Endometrial microvascular endothelial cells (primary cell): ENCODE measurements at regions not wholly inside any gene's neighbourhood (a gene's known extent, or its start where the extent isn't known, plus 50 kb on each side); places are given as distances from the start of the nearest gene placed in this dataset.
"Not testable (repeated sequence)": the region's sequence is repeated elsewhere in the genome, so short reads cannot be mapped to it uniquely, and the experiment has no call there.

Experiments used
- in situ Hi-C: cut with HindIII; loops from 2 replicates; pipeline ENCODE4 v1.10.0; 2017; ENCODE audit warnings: low sequenced_read_pairs, low pct_unique_long_range_greater_than_20kb; ENCODE audit errors: inconsistent ontology term

DNA sequence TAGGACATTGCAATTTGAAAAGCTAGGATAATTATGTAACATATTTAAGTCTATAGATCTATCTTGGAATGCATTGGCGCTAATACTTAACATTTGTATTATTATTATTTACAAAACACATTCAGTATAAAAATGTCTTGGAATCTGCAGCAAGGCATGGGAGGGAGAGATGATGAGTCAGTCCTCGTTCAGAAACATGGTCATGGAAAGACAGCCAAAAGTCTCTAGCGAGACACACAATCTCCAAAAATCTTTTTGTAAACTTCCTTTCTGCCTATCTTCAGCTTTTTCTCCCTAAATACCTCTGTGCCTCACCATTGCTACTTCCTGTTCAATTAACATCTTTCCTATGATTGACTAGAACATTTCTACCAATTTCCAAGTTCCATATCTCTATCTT is 188.4 kb upstream of the CACNA2D1 start:
- in situ Hi-C loops = no loop called here

DNA sequence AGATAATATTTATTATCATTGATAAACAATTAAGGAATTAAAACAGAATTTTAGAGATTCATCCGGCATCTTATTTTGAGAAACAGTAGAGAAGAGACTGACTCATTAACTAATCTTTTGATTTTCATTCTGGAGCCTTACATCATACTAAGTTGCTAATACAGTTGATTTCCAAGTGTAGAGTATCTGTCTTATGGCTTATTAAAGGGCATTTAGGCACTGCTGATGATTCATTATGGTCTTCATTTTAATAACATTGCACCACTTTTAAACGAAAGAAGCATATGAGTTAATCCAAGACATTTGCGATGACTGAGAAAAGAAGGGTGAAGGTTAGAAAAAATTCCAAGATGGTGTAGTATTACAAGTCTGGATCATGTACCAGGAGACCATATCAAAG is 186.0 kb upstream of the CACNA2D1 start:
- in situ Hi-C loops = no loop called here

- in situ Hi-C loops = no loop called here
Observed at GRCh38 chr7:82625377-82625776, 181.8 kb upstream of the CACNA2D1 start.

- in situ Hi-C loops = loop anchor here (25.0 kb wide), 2 partner anchors 388 to 1113 kb away; no protein-coding TSS in a partner anchor
Observed at GRCh38 chr7:82624965-82625364, 181.4 kb upstream of the CACNA2D1 start.

GRCh38 chr7:82624337-82624736 is 180.8 kb upstream of the CACNA2D1 start:
- in situ Hi-C loops = loop anchor here (25.0 kb wide), 2 partner anchors 387 to 1112 kb away; no protein-coding TSS in a partner anchor

DNA sequence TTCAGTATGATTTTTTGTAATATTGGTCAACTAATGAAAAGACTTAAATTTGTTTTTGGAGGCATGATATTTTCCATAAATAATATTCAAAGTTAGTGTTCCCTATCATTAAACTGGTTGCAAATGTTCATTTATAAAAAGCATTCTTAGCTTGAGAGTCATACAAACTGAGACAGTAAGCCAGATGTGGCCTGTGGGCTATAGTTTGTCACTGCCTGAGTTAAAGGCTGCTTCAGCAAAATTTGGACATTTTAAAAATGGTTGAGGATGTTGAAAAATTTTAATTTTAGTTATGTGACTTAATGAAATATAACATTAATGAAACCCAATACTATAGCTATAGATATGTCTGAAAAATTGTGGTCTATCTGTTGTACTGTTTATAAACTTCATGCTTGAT is 180.2 kb upstream of the CACNA2D1 start:
- in situ Hi-C loops = loop anchor here (25.0 kb wide), 2 partner anchors 387 to 1112 kb away; no protein-coding TSS in a partner anchor

DNA sequence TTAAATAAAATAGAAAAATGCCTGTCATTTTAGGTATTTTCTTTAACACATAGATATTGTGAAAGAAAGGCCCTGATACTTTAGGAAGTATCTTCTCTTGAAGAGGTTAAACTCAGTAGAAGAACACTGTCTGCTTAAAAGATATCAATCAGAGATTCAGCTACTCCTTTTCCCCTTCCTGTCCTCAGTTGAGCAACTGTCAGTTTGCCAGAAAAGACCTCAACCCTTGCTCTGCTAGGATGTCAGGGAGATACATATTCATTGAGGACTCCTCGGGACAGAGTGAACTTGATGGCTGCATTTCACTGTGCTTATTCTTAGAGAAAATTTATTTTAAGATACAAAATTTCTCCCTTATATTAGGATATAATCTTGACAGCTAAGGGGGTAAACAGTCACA is 173.6 kb upstream of the CACNA2D1 start:
- in situ Hi-C loops = loop anchor here (25.0 kb wide), 2 partner anchors 380 to 1105 kb away; no protein-coding TSS in a partner anchor

GRCh38 chr7:82616059-82616728 is 172.6 kb upstream of the CACNA2D1 start:
- in situ Hi-C loops = loop anchor here (25.0 kb wide), 2 partner anchors 379 to 1104 kb away; no protein-coding TSS in a partner anchor

GRCh38 chr7:82615527-82615926 is 171.9 kb upstream of the CACNA2D1 start:
- in situ Hi-C loops = loop anchor here (25.0 kb wide), 2 partner anchors 378 to 1103 kb away; no protein-coding TSS in a partner anchor

DNA sequence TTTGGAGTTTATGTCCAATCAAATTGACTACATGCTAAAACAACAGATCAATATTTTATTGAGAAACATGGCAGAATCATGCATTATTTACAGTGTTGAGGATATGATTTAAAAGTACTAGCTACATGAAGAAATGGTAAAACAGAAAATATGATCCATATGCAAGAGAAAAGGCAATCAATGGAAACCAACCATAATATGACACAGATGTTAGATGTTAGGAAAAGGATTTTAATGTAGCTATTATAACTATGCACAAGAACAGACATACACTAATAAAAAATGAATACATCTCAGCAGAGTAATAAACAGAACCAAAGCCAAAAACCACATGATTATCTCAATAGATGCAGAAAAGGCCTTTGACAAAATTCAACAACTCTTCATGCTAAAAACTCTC is 166.2 kb upstream of the CACNA2D1 start:
- in situ Hi-C loops = loop anchor here (25.0 kb wide), 2 partner anchors 372 to 1097 kb away; no protein-coding TSS in a partner anchor

- in situ Hi-C loops = loop anchor here (25.0 kb wide), 2 partner anchors 368 to 1093 kb away; no protein-coding TSS in a partner anchor
Observed at GRCh38 chr7:82605247-82605864, 161.8 kb upstream of the CACNA2D1 start.

DNA sequence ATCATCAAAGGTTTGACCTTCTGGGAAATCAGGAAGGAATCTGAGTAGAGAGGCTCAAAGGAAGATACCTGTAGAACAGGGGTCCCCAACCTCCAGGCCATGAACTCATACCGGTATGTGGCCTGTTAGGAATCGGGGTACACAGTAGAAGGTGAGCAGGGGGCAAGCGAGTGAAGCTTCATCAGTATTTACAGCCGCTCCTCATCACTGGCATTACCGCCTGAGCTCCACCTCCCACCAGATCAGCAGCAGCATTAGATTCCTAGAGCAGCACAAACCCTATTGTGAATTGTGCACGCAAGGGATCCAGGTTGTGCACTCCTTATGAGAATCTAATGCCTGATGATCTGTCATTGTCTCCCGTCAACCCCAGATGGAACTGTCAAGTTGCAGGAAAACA is 158.5 kb upstream of the CACNA2D1 start:
- in situ Hi-C loops = loop anchor here (25.0 kb wide), 2 partner anchors 365 to 1090 kb away; no protein-coding TSS in a partner anchor

GRCh38 chr7:82600531-82600930 is 157.0 kb upstream of the CACNA2D1 start:
- in situ Hi-C loops = loop anchor here (25.0 kb wide), 2 partner anchors 363 to 1088 kb away; no protein-coding TSS in a partner anchor

DNA sequence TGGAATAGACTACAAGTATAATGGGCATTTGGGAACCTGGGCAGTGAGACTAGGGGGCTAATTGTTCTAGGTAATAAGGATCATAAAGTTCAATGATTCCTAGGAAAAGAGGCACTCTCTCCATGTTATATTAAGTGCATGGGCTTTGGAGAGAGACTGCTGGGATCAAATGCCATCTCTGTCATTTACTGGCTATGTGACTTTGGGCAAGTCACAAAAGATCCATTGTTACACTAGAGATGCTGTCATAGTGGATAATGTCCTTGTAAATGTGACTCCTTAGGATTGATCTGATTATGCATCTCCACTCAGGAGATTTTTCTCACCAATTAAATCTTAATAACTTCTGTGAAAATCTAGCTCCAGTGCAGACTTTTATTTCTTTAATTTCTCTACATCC is 156.3 kb upstream of the CACNA2D1 start:
- in situ Hi-C loops = loop anchor here (25.0 kb wide), 2 partner anchors 363 to 1088 kb away; no protein-coding TSS in a partner anchor

DNA sequence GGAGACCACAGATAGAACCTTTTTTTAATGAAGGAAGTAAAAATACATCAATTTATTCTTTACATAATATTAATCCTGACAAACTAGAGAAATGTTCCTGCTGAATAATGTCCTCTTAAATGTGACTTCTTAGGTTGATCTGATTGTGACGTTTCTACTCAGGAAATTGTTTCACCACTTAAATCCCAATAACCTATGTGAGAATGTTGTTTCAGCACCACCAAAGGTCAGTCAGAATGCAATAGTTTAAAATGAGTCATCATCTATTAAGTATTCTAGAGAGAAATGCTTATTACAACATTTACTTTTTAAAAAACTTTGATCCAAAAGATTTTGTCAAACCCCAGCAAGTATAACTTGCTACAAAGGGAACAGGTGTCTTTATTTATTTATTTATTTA is 155.4 kb upstream of the CACNA2D1 start:
- in situ Hi-C loops = no loop called here

DNA sequence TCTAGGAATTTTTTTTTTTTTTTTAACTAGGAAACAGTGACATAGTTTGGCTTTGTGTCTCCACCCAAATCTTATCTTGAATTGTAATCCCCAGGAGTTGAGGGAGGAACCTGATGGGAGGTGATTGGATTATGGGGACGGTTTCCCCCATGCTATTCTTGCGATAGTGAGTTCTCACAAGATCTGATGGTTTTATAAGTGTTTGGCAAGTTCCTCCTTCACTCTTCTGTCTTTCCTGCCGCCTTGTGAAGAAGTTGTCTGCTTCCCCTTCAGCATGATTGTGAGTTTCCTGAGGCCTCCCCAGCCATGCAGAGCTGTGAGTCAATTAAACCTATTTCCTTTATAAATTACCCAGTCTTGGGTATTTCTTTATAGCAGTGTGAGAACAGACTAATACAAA is 152.2 kb upstream of the CACNA2D1 start:
- in situ Hi-C loops = not testable (repeated sequence)

GRCh38 chr7:82595176-82595575 is 151.6 kb upstream of the CACNA2D1 start:
- in situ Hi-C loops = no loop called here

- in situ Hi-C loops = no loop called here
Observed at GRCh38 chr7:82594665-82595064, 151.1 kb upstream of the CACNA2D1 start.

- in situ Hi-C loops = no loop called here
Observed at GRCh38 chr7:82593780-82594179, 150.2 kb upstream of the CACNA2D1 start.

DNA sequence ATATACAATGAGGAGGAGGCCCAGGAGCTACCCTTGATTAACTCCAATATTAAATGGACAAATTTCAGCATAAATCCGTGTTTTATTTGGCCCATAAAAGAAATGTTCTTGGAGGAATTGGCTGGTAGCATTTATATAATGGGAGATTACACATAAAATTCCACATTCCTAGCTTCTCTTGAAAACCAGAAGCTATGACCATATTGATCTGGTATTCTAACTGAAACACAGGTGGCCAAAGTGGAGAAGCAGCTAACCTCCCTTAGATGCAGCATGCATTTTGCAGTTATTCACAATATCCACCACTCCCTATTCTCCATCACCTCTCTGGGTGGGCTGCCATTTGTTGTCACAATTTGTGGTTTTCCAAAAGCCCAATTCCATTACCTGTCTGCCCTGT is 148.8 kb upstream of the CACNA2D1 start:
- in situ Hi-C loops = no loop called here
